GM18520 (cell line): ENCODE measurements at regions not wholly inside any gene's neighbourhood (a gene's known extent, or its start where the extent isn't known, plus 50 kb on each side); places are given as distances from the start of the nearest gene placed in this dataset.

Source experiments
- ATAC-seq: cut with Tn5 transposase; IDR thresholded peaks from one replicate; pipeline ENCODE4 v1.9.1; 2021; ENCODE audit not compliant: unreplicated experiment

DNA sequence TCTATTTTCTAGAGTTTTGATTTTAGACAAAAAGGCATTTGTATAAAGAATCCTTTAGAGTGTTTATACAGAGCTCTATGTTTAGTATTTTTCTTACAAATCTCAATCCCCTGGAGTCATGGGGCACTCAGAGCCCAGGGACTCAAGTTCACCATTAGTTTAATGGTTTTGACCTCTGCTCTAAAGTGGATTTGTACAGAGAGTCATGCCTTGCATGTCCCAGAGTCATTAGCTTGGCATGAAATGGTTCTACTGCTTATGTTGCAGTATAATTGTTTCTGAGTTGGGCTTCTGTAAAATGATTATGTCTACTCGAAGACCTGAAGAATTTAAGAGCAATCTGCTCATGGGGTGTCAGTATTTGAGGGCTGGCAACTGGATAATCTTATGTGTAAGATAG lies 406.2 kb downstream of the DLEU7 start:
- ATAC-seq, result no peak

DNA sequence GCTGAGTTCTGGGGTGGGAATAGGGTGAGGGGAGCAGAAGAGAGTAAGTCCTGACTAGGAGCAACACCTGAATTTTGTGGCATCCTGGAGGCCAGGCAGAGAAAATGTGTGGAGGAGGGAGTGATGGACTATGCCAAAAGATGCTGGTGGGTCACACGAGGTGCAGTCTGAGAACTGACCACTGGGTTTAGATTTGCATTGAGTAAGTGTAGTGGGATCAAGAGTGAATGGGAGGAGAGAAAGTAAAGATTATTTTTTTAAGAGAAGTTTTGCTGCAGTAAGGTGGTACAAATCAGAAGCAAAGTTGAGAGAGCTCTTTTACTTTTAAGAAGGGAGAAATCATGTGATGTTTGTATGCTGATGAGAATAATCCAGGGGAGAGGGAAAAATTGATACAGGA lies 405.1 kb downstream of the DLEU7 start:
- ATAC-seq, result no peak

DNA sequence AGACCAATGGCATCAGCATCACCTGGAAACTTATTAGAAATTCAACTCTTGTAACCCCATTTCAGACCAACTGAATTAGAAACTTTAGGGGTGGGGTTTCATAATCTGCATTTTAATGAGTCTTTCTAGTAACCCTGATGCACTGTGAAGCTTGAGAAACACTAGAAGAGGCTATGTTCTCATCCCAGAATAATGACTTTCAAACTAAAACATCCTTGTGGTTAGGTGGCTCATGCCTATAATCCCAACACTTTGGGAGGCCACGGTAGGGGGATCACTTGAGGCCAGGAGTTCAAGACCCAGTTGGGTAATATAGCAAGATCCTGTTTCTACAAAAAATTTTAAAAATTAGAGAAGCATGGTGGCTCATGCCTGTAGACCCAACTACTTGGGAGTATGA lies 402.4 kb downstream of the DLEU7 start:
- ATAC-seq, result no peak

DNA sequence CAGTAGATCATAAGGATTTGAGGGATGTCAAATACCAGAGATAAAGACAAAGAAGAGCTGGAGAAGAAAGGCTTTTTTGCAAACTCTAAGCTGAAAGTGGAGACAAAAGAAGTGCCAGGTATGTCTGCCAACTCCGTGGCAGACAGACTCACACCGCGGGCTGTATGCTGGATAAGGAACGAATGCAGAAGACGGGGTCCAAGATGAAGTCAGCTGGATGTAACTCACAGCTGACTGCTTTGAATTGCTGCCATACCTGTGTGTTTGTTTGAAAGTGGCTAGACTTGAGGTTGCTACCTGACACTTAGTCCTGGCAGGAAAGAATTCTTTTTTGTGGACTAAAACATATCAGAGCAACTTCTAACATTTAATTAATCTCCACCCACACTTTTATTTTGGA lies 398.8 kb downstream of the DLEU7 start:
- ATAC-seq, result no peak

DNA sequence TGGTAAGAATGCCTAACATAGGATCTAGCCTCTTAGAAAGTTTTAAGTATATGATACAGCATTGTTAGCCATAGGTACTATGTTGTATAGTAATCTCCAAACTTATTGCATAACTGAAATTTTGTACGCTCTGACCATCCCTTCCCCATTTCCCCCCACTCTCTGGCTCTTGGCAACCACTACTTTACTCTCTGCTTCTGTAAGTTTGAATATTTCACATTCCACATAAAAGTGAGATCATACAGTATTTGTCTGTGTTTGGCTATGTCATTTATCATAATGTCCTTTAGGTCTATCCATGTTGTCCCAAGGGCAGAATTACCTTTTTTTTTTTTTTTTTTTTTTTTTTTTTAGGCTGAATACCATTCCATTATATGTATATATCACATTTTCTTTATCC lies 396.9 kb downstream of the DLEU7 start:
- no peak for ATAC-seq

DNA sequence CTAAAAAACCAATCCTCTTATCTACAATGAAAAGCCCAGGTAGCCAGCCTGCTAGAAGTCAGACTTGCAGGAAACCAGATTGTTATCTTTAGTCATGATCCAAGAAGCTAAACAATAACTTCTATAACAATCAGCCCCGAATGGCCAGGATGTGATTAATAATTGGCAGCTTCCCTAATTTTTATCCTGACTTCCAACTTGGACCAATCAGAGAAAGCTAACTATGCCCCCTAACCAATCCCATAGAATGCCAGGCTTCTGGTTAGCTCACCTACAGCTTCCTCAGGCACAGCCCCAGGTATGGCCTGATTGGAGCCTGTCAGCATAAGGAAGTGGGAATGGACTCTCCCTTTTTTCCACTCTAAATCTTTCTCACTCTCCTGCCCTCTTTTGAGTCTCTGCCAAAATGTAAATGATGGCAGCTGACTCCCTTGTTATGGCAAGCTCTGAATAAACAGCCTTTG lies 394.9 kb downstream of the DLEU7 start:
- no peak for ATAC-seq

DNA sequence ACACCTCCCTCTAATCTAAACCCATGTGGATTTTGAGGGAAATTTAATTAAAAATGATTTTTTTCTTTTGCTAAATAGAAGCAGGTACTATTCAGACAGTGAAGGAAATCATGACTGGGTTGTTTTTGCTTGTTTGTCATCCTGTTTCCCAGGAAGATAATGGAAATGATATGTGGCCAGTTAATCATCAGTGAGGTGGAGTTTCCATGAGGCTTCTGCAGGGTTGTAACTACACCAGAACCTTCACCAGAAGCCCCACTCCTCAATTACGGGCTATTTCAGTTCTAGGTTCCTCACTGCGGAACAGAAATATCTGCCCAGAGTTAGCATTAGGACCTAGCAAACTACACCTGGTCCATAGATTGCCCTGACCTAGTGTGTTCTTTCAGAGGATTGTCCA lies 394.0 kb downstream of the DLEU7 start:
- no peak for ATAC-seq

DNA sequence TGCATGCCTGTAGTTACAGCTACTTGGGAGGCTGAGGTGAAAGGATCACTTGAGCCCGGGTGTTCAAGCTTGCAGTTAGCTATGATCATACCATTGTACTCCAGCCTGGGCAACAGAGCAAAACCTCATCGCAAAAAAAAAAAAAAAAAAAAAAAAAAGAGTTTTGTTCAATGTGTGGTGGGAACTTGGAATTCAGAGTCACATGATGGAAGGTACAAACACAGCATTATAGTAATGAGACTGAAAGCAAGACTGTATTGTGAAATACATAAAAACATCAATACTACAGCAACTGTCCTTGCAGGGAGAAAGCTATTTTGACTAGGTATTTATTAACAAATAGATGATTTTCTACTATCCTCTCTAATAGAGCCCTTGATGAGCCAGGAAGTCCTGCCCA lies 393.2 kb downstream of the DLEU7 start:
- no peak for ATAC-seq

DNA sequence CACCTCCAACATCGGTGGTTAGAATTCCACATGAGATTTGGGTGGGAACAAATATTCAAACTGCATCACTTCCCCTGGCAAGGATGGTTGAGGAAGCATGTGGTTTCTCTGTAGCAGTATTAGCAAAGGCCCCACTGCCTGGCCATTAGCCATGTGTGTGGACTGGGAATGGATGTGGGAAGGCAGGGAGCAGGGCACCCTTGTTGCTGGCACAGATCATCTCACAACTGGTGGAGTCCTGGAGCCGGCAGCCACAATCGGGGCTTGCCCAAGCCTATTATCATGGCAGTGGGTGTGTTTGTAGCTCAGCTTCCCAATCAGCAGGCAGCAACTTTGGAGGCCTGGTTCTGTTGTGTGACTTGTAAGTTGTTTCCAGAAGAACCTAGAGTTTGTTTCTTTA lies 391.9 kb downstream of the DLEU7 start:
- ATAC-seq, result no peak

DNA sequence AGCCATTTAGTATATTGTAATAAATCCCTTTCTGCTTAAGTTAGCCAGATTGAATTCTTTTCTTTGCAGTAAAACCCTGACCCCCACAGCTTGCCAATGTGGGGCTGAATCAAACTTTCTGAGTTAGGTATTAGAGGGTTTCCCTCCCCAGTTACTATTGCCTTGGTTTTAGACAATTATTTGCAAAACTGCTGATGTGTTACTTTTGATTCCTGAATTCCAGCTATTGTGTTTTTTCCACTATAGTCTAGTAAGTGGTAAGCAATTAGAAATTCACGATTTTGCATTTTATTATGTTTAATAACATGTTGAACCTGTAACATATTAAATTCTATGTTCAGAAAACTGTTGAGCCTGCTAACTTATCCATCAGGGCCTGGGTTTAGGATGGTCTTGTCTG lies 391.5 kb downstream of the DLEU7 start:
- ATAC-seq, result no peak

DNA sequence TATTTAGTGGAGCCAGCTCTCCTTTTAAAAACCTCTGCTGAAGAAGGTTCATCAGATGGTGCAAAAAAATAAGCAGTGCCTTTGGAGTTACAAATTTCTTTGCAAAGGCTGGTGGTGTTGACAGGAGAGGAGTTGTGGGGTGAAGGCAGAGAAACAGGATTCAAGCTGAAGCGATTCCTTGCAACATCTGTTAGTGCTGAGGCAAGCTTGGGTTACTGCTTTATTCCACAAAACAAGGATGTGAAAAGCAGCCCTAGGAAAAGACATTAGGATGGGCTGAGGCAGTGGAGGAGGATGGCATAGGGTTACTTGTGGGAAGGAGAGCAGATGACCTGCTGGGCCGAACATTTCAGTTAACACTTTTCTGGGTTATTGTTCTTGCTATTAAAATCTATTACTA lies 390.7 kb downstream of the DLEU7 start:
- no peak for ATAC-seq

DNA sequence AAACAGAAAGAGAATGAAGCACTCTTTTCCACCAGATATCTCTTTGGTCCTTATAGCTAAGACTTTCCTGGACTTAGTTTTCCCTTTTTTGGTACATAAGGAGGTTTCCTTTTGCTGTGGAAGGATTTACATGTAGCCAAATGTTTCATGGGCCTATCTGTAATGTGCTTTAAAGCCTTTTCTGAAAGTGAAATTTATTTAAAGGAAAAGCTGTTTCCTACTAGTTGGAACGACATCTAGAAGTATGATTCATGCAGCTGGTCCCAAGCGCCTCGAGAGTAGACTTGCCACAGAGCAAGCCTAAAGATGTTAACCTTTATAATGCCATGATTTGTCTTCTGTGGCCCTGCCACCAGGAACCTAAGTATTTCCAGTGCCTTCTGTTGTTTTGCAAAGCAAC lies 390.3 kb downstream of the DLEU7 start:
- ATAC-seq, result no peak

DNA sequence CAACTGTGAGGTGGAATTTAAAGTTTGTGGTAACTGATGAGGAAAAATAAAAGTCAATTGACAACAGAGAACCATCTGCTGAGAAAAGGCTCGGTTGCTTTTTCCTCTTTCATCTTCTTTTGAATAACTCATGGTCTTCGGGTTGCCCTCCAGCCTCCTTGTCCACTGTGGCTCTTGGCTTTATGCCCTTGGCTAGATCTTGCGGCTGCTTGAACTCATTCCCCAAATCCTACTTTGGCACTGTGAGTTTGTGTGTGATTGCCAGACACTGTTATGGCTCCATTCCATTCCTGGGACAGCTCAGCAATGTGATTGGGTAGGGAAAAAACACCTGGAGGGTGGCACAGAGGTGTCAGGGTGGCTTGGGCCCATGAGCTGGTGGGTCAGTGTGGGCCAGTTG lies 387.4 kb downstream of the DLEU7 start:
- ATAC-seq, result no peak

DNA sequence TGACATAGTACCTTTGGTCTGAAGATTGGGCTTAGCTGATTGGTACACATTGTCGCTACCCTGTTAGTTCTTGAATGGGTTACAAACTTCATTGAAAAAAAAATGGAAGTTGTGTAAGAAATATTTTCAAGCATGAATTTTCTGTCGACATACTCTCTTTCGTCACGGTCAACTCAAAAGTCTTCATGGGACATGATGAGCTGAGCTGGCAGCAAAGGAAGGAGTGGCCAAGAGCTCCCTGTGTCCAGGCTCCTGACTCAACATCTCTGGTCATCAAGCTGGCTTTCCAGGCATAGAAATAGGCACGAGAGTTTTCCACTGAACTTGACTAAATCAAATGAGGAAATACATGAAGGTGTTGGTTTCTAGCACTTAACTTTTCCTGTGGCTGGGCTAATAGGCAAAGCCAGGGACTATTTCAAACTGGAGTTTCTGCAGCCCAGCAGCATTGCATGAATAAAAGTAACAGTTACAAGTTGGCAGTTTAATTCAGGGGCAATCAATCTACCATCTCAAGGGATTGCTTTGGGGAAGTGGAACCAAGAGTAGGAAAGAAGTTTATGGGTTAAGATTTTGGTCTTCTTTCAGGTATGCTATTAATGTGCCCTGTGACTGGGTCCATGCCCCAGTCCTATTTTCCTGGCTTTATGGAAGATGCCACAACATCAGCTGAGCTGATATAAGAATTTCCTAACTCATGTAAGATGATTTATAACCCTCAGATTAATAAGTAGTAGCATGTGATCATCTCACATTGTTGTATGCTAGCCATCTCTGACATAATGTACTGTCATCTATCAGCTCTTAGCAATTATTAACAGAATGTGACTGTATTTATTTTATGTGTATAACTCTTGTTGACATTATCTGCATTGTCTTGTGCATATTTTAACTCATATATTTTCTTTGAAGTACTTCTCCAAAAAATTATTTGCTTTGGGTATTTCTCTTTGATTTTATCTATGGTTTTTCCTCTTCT lies 385.8 kb downstream of the DLEU7 start:
- no peak for ATAC-seq

DNA sequence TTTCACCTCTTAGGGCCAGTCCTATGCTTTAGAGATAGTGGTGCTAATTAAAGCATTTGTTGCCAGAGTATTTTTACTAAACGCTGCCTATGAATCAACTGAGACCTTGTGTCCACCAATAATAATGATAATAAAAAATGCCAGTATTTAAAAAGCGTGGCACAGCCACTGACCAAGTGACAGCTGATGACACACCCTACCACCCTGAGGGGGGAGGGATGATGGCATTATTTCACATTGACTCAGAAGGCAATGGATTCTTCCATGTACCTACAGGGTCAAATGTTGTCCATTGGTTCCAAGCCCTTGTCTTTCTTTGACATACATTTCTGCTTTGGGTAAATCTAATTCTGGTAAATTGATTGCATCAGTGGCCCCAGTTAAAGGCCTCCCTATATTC lies 384.4 kb downstream of the DLEU7 start:
- no peak for ATAC-seq

DNA sequence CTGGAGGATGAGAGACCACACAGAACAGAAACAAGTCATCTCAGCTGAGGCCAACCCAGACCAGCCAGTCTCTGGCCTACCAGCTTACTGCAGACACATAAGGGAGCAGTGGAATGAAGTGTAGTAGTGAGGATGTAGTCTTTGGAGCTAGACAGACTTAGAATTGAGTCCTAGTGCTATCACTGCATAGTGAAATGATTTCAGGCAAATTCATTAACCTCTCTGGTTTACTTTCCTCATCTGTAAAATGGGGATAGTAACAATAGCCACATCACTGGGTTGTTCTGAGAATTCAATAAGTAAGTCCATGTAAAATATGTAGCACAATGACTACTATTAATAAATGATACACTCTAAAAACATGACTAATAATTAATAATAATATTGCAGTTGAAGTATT lies 383.8 kb downstream of the DLEU7 start:
- no peak for ATAC-seq

DNA sequence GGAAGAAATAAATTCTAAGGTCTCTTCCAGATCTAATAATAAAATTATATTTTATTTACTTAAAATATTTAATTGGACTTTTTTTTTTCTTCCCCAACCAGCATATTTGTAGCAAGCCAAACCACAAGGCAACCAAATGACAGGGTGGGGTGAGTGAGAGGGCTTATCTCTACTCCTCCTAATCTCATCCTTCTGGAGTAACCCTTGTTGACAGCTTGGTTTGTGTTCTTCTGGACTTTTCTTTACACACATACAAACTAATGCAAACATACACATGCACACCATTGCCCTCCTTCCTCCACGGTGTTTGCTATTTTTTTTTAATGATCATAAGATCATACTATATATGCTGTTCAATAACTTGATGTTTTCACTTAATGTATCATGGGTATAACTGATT lies 383.1 kb downstream of the DLEU7 start:
- ATAC-seq, result no peak

DNA sequence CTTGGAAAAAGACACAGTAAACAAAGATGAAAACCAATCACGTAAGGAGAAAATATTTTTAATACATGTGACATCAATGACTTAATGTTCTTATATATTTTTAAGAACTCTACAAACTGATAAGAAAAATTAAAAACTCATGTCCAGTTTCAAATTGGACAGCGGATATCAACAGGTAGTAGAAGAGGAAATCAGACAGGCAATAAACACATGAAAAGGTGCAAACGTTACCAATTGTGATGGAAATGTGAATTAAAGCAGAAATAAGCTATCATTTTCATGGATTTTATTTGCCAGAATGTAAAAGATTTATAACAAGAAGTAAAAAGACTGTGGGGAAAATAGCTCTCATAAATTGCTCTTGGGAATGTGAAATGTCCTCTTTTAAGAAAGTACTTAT lies 382.3 kb downstream of the DLEU7 start:
- ATAC-seq, result no peak

DNA sequence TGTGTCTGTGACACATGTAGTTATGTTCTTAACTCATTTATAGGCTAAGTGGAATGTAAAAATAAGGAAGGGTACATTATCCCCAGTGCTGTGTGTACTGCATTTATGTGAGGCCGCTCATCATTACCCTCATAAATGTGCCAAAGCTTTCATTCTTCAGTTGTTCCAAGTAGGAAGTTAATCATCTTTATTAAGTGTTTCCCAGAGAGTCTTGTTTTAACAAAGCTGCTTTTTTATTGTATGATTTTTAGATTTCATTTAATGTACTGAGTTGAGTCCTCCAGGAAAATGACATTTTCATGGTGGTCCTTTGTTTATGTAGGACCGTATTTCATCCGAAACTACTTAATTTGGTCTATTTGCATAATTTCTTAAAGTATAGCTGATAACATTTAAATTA lies 379.8 kb downstream of the DLEU7 start:
- ATAC-seq, result no peak

DNA sequence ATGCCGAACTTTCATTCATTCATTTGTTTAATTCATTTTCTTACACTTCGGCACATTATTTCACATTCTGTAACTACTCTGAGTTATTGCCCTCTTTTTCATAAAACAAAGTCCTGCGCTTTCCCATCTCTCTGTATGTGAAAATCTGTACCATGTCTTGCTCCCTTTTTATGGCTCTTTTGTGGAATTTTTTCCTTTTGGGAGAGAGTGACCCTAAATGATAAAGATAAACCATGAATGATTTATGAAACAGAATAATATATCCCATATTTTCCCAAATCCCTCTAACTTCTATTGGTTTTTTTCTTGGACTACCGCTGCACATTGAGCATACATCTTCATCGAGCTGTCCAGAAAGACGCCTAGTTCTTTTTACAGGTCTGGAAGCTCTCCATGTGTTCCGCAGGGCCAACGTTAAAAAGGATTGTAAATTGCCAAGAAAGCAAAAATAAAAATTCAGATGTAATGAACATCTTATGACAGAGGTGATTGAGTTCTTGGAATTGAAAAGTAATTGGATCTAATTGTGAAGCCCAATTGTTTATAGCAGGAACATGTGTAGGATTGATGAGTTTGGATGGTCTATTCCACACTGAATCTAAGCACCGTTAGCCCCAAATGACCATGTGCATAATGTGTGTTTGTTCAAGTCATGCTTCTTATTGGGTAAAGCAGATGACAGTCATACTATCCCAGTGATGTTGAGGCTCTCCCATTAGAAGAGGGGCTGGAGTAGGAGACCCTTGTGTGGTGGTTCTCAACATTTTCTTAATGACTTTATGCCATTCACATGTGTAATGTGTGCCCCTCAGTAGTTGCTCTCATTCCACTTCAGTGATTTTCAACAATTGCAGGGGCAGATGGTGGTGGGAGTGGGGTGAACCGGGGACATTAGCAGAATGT lies 378.9 kb downstream of the DLEU7 start:
- no peak for ATAC-seq

DNA sequence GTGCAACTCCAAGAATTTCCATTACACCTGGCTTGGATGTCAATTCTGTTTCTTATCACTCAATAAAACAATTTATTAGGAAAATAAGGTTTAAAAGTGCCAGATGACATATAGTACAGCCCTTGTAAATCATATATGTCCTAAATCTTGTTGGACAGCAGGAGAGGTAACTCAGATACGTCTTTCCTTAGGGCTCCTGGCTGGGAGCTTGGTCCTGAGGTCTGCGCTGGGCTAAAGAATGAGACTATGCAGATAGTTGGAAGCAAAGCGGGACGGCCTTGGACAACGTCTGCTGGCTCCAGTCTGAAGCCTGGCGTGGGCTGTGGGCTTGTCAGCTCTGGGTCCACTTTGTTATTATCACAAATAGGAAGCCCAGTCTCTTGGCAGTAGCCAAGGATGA lies 377.0 kb downstream of the DLEU7 start:
- ATAC-seq, result no peak
